ENCODE measurements at regions not wholly inside any gene's neighbourhood (a gene's known extent, or its start where the extent isn't known, plus 50 kb on each side); places are given as distances from the start of the nearest gene placed in this dataset.

DNA sequence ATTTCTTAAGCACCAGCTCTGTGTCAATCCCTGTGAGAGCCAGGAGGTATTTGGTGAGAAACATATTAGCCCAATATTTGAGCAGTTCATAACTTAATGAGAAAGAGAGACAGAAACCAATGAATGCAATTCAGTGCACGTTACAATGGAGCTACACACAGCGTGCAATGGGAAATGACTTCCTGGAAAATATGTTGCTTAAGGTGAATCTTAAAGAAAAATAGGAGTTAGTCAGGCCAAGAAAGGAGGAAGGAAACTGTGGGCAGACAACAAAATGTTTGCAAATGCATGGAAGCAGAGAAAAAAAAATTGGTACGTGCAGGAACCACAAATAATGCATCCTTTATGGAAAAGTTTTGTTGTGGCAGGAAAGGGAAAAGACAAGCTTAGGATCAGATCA is 481.7 kb downstream of the BCAT1 start:
- no peak for FAIRE-seq

DNA sequence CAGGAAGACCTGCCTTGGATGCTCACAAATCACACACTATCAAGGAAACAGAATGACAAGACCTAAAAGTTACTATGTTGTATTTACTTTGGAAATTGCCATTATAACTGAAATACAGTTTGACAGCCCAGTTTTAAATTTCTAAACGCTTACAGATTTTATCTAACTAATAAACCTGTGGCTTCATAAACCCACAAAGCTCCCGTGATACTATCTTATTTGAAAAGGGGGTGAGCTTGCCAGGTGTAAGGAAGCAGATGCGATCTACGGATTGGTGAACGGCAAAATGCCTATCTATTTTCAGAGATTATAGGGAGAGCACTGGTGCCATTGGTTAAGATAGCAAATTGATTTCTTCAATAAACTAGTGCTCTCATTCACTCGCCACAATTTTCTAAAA is 485.5 kb downstream of the BCAT1 start:
- no peak for FAIRE-seq

DNA sequence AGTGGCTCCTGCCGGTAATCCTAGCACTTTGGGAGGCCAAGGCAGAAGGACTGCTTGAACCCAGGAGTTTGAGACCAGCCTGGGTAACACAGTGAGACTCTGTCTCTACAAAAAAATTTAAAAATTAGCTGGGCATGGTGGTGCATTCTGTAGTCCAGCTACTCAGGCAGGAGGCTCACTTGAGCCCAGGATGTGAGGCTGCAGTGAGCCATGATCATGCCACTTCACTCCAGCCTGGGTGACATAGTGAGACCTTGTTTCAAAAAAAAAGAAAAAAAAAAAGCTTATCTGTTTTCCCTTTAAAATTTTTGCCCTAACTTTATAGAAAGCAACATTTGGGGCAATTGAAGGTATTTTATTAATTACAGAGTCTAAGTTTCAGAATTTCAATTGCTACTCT is 486.0 kb downstream of the BCAT1 start:
- FAIRE-seq: no peak

DNA sequence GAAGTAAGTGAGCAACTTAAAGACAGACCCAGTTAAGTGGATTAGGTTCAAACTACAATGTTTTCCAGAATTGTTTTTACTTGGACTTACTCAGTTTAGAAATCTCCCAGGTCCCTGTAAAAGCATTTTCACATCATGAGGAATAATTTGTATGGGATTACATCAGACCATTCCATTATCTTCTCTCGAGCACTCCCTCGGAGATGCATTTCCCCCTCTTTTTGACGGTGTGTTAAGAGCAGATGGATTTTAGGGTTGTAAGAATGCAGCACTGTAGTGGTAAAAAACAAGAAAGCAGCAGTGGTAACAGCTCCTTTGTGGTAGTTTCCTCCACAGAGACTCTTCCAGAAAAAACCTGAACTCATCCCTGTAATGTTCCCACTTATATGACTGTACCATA is 488.4 kb downstream of the BCAT1 start:
- FAIRE-seq: no peak

DNA sequence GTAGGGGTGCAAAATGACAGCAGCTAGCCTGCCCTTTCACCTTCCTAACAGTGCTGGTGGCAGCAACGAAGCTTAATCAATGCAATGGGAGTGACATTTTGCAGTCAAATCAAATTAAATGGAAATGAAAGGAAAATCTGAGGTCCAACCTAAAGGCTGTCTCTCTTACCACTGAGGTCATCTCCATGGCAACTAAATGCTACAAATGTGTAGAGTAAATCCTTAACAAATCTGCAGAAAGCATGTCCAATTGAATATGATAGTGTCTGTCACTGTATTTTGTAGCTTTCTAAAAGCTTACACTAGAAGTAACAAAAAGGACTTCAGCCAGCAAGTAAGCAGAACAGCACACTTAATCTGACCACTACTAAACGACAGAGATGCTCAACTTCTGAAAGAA is 488.8 kb downstream of the BCAT1 start:
- no peak for FAIRE-seq

DNA sequence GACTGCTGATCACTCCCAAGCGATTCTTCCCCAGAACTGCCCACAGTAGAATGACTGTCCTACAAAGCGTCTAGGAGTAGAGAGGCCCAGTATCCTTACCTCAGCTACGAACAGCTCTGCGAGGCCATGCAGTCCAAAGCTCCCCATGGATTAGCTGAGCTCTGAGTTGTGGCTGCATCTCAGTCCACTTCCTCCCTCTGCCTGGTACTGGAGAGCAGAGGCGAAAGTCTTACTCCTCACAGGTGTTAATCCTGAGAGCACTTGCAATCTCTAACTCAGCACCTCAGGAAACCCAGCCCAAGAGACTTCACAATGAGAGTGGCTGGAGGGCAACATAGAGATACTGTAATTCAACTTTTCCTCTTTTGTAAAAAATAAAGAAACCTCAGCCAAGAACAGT is 493.1 kb downstream of the BCAT1 start:
- no peak for FAIRE-seq

DNA sequence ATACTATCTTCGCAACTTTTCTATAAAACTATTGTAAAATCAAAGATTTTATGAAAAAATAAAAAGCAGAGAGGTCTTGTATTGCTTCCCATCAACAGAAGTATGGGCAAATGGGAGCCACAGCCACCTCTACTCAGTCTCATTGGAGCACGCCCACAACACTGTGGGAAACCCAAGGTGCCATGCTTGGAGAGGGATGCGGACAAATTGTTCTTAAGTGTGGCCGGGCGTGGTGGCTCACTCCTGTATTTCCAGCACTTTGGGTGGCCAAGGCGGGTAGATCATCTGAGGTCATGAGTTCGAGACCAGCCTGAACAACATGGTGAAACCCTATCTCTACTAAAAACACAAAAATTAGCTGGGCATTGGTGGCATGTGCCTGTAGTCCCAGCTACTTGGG is 498.2 kb upstream of the SOX5 start:
- FAIRE-seq: no peak

DNA sequence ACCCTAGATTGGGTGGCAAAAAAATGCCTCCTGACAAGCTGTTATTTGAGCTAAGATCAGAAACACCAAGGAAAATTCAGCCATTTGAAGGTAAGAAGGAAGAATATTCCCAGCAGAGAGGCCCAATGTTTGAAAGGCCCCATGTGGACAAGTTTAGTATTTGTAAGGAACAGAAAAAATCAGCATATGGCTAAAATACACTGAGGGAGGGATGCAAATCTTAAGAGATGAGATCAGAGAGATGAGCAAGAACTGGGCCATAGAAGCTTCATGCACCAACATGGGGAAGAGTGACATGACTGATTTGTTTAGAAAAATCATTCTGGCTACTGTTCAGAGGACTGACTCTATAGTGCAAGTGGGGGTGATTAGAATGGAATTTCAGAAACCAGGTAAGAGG is 496.8 kb upstream of the SOX5 start:
- no peak for FAIRE-seq

DNA sequence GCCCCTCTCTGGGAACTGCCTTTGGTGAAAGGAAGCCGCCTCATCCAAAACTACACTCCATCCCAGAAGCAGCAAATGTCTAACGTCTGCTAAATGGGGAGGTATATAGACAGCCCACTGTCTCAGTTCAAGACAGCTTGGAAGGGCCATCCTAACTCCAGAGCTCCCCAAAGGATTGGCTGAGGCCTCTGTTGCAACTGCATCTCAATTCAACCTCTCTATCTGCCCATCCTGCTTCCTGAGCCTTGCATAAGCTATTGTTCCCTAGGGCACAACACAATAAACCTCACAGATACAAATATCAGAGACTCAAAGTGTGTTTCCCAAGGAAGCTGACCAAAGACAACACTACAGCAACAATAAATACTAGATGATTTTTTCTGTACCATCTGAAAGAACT is 495.2 kb upstream of the SOX5 start:
- no peak for FAIRE-seq

DNA sequence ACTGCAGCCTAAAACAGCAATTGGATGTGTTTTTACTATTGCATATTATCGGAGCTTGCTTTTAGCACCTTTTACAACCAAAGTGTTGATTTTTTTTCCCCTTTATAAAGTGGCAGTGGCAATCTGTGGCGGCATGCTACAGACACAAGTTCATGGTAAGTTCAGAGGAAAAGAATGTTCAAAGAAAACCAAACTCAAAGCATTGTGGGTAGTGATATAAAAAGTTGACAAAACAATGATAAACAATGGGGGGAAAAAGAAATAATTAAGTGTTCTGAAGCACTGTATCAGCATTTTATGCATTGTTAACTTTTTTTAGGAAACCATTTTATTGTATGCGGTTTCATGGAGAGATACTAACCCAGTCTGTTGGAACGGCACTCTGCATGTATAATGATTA is 492.0 kb upstream of the SOX5 start:
- no peak for FAIRE-seq

DNA sequence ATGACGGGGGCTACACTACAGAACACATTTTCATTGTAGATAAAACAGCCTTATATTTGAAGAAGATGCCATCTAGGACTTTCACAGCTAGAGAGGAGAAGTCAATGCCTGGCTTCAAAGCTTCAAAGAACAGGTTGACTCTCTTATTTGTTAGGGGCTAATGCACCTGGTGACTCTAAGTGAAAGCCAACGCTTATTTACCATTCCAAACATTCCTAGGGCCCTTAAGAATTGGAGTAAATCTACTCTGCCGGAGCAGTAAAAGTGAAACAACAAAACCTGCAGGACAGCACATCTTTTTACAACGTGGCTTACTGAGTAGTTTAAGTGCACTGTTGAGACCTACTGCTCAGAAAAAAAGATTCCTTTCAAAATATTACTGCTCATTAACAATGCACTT is 487.2 kb upstream of the SOX5 start:
- FAIRE-seq: no peak

DNA sequence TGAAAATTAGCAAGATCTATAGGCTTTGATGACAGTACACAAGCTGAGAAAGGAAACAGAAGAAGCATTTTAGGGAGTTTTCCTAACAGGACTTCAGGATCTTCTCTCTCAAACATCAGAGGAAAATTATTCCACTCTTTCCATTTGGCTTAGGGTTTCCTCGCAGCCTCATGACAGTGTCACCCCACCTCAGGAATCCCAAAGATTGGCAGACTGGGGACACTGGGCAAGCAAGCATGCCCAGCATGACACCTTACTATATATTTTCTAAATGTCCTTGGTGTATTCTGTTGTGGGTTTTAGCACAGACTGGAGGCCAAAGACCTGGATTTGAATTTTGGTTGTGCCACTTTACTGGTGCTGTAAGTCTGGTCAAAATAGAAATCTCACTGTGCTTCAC is 482.4 kb upstream of the SOX5 start:
- no peak for FAIRE-seq

DNA sequence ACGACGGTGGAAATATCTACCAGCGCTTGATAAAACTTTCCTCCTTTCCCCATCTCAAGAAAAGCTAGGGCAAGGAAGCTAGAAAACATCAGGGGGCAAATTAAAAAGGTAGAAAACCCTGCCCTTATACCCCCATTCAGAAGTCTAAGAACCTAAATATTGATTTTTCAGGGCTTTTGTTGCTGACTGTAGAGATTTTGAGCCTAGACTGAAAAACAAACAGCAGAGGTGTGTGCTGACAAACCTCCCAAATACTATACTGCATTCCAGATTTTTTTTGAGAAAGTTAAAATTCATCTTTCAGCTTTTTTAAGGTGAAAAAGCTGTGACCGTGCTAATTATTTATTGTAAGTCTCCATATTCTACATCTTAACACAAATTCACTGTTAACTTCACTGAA is 478.3 kb upstream of the SOX5 start:
- FAIRE-seq: no peak

DNA sequence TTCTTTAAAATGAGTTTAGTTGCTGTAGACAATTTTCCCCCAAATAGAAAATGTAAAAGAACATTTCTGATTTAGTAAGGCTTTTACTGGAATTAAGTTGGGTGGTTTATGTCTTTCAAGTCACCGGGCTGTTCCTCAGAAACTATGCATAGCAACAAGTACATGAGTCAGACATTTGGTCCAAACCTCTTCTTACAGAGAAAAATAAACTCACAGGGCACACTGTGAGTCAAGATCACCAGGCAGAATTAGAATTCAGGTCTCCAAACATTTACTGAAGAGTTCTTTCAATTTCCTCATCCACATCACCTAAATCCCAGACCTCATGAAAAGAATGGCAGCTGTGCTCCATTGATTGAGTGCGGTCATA is 476.1 kb upstream of the SOX5 start:
- FAIRE-seq: no peak

DNA sequence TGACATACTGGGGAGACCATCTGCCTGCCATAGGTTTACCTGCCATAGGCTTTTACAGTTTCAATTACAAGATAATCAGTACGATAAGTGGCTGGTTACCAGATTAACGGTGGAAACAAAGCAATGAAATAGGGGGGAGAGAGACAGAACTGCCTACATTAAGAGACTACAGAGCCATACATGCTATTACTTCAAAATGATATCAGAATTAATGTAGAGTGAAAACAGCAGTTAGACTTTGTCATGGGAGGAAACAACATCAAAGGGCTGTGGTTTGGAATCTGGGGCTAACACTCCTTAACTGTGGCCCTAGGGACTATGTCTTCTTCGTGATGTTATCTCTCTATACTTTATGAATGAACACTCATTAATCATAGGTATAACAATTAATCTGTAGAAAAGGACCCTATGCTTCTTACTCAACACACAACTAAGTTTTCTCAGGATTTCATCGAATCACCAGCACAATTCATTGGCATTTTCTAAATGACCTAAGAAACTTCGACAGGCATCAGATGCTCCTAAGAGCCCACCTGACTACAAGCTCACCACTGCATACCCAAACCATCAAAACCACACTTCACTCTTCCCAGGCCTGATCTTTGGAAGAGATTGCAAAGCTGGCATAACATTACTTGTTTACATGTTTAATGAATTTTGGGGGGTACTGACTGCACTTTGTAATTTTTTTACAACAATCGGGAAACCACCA is 475.6 kb upstream of the SOX5 start:
- FAIRE-seq: no peak

DNA sequence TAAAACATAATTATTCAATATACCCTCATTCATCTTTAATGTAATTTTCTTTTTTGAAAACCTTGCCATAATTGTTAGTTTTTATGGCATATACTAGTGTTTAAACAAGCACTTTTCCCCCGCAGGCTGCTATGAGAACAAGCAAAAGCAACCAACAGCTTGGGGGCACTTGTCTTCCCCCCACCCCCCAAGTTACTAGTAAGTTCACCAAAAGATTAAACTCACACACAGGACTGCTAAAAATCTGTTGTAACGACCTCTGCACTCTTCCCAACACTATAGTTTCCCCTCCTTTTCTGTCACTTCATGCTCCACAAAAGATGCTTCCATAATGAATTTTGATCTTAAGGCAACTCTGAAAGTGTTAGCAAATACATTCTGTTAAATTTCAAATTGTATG is 474.9 kb upstream of the SOX5 start:
- no peak for FAIRE-seq

DNA sequence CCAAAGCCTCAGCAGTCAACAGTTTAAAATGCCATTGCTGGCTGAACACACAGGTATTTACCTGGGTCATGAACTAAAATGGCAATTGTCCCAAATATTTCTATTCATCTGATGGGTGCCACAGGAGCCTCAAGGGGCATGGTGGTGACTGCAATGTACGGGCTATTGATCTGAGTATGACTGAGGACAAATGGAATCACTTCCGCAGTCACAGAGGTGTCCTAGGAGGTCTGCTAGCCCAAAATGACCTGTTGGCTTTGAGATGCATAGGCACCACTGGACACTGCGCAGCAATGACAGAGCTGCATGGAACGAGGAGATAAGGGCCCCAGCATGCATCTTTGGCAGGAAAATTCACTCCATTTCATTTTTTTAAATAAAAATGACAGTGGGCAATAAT is 474.1 kb upstream of the SOX5 start:
- no peak for FAIRE-seq

DNA sequence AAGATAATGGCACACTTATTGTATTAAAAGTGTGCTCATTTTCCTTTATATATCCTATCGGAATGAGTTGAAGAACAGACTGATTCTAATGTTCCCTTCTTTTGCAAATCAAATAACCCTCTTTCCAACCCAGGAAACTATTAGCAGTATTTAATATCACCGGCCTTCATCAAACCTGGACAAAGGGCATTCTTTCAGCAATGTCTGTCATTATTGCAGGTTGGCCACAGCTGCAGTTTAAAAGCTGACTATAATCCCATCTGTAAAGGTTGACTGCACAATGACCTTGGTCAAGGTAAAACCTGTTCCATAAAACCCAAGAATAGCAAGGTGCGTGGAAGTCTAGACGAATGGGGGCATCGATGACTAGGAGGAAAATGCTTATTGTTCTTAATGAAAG is 472.3 kb upstream of the SOX5 start:
- FAIRE-seq: no peak

DNA sequence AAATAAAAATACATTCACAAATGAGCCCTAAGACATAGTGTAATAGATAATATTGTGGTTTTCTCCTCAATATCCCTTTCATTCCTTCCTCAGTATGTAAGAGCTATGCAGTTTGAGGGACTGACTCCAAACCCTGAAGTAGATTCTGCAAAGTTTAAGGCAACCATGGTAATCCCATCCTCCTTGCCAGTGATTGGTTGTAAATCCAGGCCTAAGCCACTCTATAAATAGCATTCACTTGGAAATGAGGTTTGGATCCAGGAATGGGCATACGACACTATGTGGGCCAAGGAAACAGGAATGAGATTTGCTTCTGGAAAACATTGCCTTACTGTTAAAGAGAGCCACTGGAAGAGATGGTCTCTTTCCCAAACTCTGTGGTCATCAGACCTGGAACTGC is 468.7 kb upstream of the SOX5 start:
- FAIRE-seq: no peak

DNA sequence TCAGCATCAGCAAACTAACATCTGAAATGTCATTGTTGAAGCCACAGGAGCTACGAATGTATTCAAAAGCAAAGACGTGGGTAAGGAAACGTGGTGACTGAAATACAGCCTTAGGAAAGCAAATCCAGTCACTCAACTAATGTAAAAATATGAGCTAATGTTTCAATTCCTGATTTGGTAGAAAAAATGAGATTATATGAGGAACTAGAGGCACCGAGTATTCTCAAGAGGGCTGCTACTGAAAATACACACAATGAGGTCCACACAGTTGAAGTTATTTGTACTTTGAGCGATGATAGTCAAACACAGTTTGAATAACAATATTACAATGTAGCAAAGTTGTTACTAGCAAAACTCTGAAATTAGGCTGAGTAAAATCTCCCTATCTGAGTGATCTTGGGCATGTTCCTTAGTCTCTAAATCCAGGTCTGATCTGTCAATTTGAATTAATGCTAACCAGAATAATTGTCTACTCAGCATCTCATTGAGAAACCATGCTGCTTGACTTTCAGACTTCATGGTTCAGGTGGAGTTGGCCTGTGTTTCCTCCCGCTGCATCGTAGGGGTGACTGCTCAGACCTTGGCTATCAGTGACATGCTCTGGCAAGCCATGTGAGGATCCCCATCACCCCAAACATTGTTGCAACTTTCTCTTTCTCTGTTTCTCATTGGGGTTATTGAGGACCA is 467.1 kb upstream of the SOX5 start:
- FAIRE-seq: no peak

DNA sequence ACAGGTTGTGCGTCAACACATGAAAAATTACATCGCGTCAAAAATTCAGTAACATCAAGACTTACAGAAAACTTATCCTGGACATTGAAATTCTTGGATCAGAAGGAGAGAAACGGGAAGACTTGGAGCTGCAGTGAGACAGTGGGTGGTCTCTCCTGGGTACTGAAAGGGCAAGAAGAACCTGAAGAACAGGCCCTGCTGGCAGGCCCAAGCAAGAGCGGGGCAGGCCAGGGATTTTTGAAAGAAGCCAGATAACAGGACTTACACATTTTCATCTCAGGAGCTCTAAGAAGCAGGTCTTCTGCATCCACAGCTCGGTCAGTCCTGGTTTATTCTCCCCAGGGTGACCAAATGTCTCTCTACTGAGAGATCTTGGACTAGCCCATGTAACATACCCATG is 466.5 kb upstream of the SOX5 start:
- no peak for FAIRE-seq

DNA sequence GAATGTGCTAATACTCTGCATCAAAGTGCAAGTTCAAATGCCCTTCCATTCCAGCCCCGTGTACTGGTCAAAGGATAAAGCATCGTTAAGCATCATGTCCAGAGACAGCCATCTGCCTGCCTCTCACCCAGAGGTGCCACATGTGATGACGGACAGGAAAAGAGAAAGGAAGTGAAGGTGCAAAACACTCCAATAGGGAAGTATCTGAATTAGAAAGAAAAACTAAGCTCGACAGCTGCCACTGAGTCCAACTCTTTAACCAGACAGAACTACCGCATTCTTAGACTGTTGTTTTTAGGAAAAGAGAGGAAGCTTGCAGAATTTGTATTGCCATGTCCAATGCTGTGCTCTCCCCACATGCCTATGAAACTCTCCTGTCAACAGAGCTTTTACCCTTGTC is 465.0 kb upstream of the SOX5 start:
- FAIRE-seq: no peak

DNA sequence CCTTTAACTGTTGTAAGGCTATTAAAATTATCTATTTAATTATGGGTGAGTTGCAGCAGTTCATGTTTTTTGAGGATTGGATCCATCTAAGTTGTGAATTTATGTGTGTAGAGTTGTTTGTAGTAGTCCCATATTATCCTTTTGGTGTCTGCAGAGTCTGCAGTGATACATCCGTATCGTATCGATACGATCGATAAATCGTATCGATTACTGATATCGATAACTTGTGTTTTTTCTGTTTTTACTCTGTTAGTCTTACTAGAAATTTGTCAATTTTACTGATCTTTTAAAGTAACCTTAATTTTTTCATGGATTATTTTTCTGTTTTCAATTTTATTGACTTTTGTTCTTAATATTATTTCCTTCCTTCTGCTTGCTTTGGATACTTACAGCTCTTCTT is 462.5 kb upstream of the SOX5 start:
- no peak for FAIRE-seq

DNA sequence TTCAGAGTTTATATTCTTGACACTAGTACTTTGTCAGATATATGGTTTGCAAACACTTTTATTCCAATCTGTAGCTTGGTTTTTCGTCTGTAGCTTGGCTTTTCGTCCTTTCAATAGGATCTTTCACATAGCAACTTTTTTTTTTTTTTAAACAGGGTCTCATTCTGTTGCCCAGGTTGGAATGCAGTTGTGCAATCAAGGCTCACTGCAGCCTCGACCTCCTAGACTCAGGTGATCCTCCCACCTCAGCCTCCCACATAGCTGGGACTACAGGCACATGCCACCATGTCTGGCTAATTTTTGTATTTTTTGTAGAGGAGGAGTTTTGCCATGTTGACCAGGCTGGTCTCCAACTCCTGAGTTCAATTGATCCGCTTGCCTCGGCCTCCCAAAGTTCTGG is 460.4 kb upstream of the SOX5 start:
- FAIRE-seq: no peak

DNA sequence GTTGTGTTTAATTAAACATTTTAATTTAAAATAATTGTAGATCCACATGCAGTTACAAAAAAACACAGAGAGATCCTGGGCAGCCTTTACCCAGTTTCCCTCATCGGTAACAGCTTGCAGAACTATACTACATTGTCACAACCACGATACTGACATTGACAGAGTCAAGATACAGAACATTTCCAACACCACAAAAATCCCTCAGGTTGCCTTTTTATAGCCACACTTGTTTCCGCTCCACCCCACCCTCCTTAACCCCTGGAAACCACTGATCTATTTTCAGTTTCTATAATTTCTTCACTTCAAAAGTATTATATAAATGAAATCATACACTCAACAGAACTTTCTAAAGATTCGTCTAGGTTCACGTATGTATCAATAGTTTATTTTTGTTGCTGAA is 458.8 kb upstream of the SOX5 start:
- FAIRE-seq: no peak

Data from islet of Langerhans (tissue), 1 donor.